ENCODE measurements at regions not wholly inside any gene's neighbourhood (a gene's known extent, or its start where the extent isn't known, plus 50 kb on each side); places are given as distances from the start of the nearest gene placed in this dataset.

DNA sequence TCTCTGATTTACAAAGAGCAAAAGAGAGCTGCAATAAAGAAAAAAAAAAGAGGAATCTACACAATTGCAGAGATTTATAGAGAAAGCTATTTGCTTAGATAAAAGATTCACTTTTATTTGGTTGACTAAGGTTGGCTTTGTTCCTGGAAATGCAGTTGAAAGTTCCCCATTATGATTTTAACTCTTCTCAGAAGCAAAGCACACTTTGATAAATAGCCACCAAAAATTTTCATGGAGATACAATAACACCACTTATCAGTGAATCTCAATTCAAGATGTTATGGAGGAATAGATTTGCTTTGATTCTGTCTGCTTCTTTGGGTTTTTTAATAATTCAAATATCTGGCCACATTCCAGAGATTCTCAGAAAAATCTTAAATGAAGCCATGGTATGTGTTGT lies 88.5 kb upstream of the ANO3 start:
- DNase-seq (ENCODE audit: low read depth in 2 of 2): no peak

- DNase-seq (ENCODE audit: low read depth in 2 of 2): no peak
Measured at GRCh38 chr11:26244207-26244606, 87.7 kb upstream of the ANO3 start.

- no peak for DNase-seq (ENCODE audit: low read depth in 2 of 2)
Measured at GRCh38 chr11:26245046-26245445, 86.9 kb upstream of the ANO3 start.

- no peak for DNase-seq (ENCODE audit: low read depth in 2 of 2)
Measured at GRCh38 chr11:26247340-26247739, 84.6 kb upstream of the ANO3 start.

GRCh38 chr11:26248661-26249060 lies 83.3 kb upstream of the ANO3 start:
- DNase-seq (ENCODE audit: low read depth in 2 of 2): no peak

- DNase-seq (ENCODE audit: low read depth in 2 of 2): no peak
Measured at GRCh38 chr11:26254378-26254777, 77.6 kb upstream of the ANO3 start.

DNA sequence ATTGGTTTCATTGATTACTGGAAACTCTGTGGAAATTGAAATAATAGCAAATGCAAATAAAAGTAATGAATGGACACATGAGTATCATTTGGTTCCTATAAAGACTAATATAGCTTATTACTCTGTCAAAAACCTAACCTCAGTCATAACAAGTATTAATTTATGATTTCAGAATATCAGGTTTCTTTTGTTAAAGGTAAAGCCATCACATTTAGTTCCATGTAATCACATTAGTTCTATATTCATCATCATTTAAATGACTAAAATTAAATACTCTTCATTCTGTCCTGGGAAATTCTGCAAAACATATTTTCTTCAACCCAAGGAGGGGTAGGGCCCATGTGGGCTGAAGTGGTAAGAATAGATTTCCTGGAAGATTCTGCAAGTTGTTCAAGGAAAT lies 68.2 kb upstream of the ANO3 start:
- no peak for DNase-seq (ENCODE audit: low read depth in 2 of 2)

GRCh38 chr11:26264266-26264665 lies 67.7 kb upstream of the ANO3 start:
- no peak for DNase-seq (ENCODE audit: low read depth in 2 of 2)

DNA sequence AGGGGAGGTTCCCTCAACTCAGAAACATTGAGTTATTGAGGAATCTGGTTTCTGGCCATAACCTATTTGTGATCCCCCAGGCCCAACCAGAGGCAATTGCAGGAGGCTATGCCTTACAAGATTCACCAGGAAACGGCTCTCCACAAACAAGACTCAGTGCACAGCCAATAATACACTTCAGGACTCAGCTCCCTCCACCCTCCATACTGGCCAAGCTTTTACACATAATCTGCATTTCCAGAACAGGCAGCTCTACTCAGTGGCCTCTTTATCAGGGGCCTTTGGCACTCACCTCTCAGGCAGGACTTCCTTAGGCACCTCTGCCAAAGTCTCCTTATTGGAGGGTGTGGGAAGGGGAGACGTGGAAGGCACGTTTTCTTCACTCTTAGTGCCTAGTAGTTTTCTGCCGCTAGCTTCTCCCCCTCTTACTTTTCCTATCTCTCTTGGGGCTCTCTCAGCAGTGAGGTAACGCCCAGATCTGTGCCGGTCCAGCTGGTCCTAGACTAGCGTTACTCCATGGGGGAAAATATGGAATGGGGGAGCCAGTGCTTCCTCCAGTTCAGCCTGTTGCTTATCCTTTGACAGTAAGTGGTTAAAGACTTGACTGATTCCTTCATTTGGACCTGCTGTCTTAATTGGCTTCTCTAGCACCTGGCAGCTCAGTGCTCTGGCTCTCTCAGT lies 62.8 kb upstream of the ANO3 start:
- DNase-seq (ENCODE audit: low read depth in 2 of 2): no peak

- DNase-seq (ENCODE audit: low read depth in 2 of 2): no peak
Measured at GRCh38 chr11:26271666-26272065, 60.3 kb upstream of the ANO3 start.

DNA sequence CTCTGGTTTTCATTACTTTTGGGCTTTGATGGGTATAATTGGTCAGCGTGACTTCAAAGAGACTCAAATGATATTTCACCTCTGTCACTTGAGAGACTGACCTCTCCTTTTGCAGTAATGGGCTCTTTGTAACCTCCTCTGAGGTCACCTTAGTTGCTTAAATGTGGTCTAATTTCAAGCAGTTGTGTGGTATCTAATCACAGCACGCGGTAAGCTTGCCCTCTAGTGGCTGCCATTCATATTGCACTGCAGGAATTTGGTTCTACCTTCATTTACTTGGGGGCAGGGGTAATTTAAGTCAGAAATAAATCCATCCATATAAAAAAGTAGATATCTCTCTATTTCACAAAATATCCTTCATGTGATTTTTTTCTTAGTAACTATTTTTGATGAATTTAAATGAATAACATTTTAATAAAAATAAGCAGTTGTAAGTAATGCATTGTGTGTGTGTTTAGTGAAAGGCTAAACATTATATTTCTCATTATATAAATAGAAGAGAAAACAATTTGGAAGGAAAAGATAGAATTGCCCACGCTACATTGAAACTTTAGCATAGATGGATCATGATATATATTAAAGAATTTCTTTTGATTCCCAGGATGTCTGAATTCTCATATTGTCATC lies 55.0 kb upstream of the ANO3 start:
- peak; percentile 8 for DNase-seq (ENCODE audit: low read depth in 2 of 2)

DNA sequence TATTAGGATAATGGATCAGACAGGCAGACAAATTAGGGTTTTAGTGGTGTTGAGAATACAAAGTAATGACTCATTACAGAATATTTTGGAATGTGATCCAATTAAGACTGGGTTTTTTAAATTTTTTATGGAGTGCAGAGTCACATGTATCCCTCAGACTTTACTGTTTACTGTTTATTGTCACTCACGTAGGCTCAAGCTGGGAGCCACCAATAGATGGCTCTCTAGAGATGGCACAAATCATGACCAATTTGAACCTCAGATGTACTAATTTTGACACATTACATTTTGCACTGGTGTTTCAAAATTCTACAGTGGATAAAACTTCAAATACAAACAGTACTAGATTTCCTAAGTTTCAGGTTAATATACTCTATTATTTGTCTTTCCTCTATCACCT lies 53.6 kb upstream of the ANO3 start:
- DNase-seq (ENCODE audit: low read depth in 2 of 2): no peak

Data from stimulated activated CD8-positive, alpha-beta memory T cell treated with anti-CD3 and anti-CD28 coated beads, Interleukin-2, amount 100 ng/mL, for 48 hours (primary cell).